ENCODE measurements at regions not wholly inside any gene's neighbourhood (a gene's known extent, or its start where the extent isn't known, plus 50 kb on each side); places are given as distances from the start of the nearest gene placed in this dataset.
"Not testable (repeated sequence)": the region's sequence is repeated elsewhere in the genome, so short reads cannot be mapped to it uniquely, and the experiment has no call there.

DNA sequence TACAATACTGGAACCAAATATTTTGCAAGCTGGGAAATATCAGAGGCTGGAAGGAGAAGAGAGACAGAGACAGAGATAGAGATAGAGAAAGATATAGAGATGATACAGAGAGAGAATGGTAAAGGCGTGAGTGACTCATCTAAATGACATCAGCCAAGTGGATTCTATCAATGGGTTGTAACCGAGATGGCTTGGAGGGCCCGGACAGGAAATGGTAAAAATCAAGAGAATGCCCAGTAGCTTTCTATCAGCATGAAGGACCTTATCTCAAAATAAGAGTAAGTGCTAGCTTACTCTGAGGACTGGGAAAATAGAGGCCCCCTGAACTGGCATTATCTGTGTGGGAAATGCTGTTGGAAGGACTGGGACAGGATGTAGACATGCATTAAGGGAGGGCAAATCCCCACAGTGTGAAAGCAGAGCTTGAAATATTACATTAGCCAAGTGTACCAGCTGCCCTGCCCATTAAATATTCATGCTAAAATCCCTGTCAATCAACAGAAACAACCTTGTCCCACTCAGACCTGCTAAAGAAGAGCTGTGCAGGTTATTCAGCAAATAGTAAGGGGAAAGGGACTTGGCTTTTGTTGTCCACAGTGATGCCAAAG lies 76.6 kb upstream of the ZNF644 start:
- Histone ChIP-seq H2BK12ac (ENCODE audit: low read length) (peak overlapping the region; percentile 58), H3K9me3 (ENCODE audit: insufficient read depth, low read depth, low read length) (no peaks in the 10 kb centered on the region), H4K8ac (ENCODE audit: low read depth, low read length) (peak overlapping the region; percentile 64), H3K36me3 (ENCODE audit: control insufficient read depth in 1 of 2, insufficient read depth in 2 of 2, low read length in 2 of 2) (no peaks in the 10 kb centered on the region), H4K12ac (ENCODE audit: low read depth, low read length) (no peak overlapping the region), H3K9ac (ENCODE audit: low read length) (peak overlapping the region; percentile 5), H3K4me2 (ENCODE audit: low read length) (no peak overlapping the region), H3K4me3 (ENCODE audit: low read depth, low read length) (no peak overlapping the region), H3K23ac (ENCODE audit: low read length) (no peak overlapping the region), H3K14ac (ENCODE audit: low read length) (peak overlapping the region; percentile 45), H3K4me1 (ENCODE audit: control insufficient read depth in 1 of 2, insufficient read depth in 2 of 2, low read length in 2 of 2) (peaks cover 16 to 17% of the 10 kb centered on the region in 2 experiments), H3K79me1 (ENCODE audit: low read length) (peaks cover 22% of the 10 kb centered on the region), H4K91ac (ENCODE audit: low read depth, low read length) (peak overlapping the region; percentile 84), H2AK5ac (ENCODE audit: low read length) (no peak overlapping the region), H3K18ac (ENCODE audit: low read length) (peak overlapping the region; percentile 19), H2BK120ac (ENCODE audit: insufficient read depth, low read length, poor library complexity) (peak overlapping the region; percentile 78), H3K27me3 (ENCODE audit: insufficient read depth, low read length) (no peaks in the 10 kb centered on the region), H3K4ac (ENCODE audit: low read depth, low read length) (peak overlapping the region; percentile 7), H2AFZ (ENCODE audit: insufficient read depth, low read length, poor library complexity) (no peak overlapping the region), H2BK5ac (ENCODE audit: low read depth, low read length, poor library complexity) (peak overlapping the region; percentile 71), H3K27ac (ENCODE audit: low read depth, low read length) (peak overlapping the region; percentile 78), H3K79me2 (ENCODE audit: control insufficient read depth, insufficient read depth, low read length, poor library complexity) (no peaks in the 10 kb centered on the region)
- DNase-seq = peak; percentile 34 to 78
- WGBS (ENCODE audit: extremely low coverage, insufficient coverage, insufficient read length) = no CpG with 5 or more reads among the region's 3 CpGs

DNA sequence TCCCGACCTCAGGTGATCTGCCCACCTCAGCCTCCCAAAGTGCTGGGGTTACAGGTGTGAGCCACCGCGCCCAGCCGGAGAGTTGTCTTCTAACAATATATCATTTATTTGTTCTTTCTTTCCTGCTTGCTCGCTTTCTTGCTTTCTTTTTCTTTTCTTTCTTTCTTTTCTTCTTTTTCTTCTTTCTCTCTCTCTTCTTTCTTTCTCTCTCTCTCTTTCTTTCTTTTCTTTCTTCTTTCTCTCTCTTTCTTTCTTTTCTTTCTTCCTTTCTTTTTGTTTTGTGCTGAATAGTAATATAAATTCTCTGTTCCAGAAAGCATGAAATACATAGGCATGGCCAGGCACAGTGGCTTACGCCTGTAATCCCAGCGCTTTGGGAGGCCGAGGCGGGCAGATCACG lies 73.5 kb upstream of the ZNF644 start:
- not testable (repeated sequence) for H3K4me2 ChIP-seq (ENCODE audit: low read length)

DNA sequence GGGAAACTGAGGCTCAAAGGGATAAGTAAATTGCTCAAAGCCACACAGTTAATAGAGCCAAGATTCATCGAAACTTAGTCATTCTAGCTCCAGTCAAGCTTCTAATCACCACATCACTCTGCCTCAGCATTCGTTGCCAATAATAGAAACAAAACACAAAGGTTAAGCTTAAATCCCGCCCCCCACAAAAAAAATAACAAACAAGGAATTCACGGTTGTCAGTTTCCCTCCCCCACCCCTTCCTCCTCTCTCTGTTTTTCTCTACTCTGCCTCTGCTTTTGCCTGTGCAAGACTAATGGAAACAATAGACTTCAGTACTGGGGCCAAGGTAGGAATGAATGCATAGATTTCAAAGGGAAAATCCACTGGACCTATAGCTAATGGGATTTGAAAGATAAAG lies 70.7 kb upstream of the ZNF644 start:
- Histone ChIP-seq H2BK12ac (ENCODE audit: low read length) (no peak overlapping the region), H3K9ac (ENCODE audit: low read length) (no peak overlapping the region), H3K9me3 (ENCODE audit: insufficient read depth, low read depth, low read length) (no peaks in the 10 kb centered on the region), H3K79me1 (ENCODE audit: low read length) (peaks cover 12% of the 10 kb centered on the region), H3K14ac (ENCODE audit: low read length) (no peak overlapping the region), H3K27me3 (ENCODE audit: insufficient read depth, low read length) (no peaks in the 10 kb centered on the region), H3K4me3 (ENCODE audit: low read depth, low read length) (no peak overlapping the region), H3K18ac (ENCODE audit: low read length) (no peak overlapping the region), H2BK120ac (ENCODE audit: insufficient read depth, low read length, poor library complexity) (no peak overlapping the region), H2AK5ac (ENCODE audit: low read length) (no peak overlapping the region), H3K4me1 (ENCODE audit: control insufficient read depth in 1 of 2, insufficient read depth in 2 of 2, low read length in 2 of 2) (peaks cover 6 to 9% of the 10 kb centered on the region in 2 experiments), H3K36me3 (ENCODE audit: control insufficient read depth in 1 of 2, insufficient read depth in 2 of 2, low read length in 2 of 2) (no peaks in the 10 kb centered on the region), H4K91ac (ENCODE audit: low read depth, low read length) (no peak overlapping the region), H3K4ac (ENCODE audit: low read depth, low read length) (no peak overlapping the region), H4K12ac (ENCODE audit: low read depth, low read length) (no peak overlapping the region), H2BK5ac (ENCODE audit: low read depth, low read length, poor library complexity) (no peak overlapping the region), H3K27ac (ENCODE audit: low read depth, low read length) (peak overlapping the region; percentile 84), H3K4me2 (ENCODE audit: low read length) (no peak overlapping the region), H3K79me2 (ENCODE audit: control insufficient read depth, insufficient read depth, low read length, poor library complexity) (no peaks in the 10 kb centered on the region), H2AFZ (ENCODE audit: insufficient read depth, low read length, poor library complexity) (no peak overlapping the region), H3K23ac (ENCODE audit: low read length) (no peak overlapping the region), H4K8ac (ENCODE audit: low read depth, low read length) (no peak overlapping the region)
- no CpG with 5 or more reads among the region's 4 CpGs for WGBS (ENCODE audit: extremely low coverage, insufficient coverage, insufficient read length)
- DNase-seq = peak in 1 of 2 donors; percentile 5

More for the DNA sequence above, 73.5 kb upstream of the ZNF644 start:
- not testable (repeated sequence) for H3K9ac ChIP-seq (ENCODE audit: low read length); H3K23ac ChIP-seq (ENCODE audit: low read length); H2AFZ ChIP-seq (ENCODE audit: insufficient read depth, low read length, poor library complexity); H2BK5ac ChIP-seq (ENCODE audit: low read depth, low read length, poor library complexity); H3K79me2 ChIP-seq (ENCODE audit: control insufficient read depth, insufficient read depth, low read length, poor library complexity); H3K27ac ChIP-seq (ENCODE audit: low read depth, low read length); H3K27me3 ChIP-seq (ENCODE audit: insufficient read depth, low read length); H3K4me3 ChIP-seq (ENCODE audit: low read depth, low read length); H2BK120ac ChIP-seq (ENCODE audit: insufficient read depth, low read length, poor library complexity); H2BK12ac ChIP-seq (ENCODE audit: low read length); H4K91ac ChIP-seq (ENCODE audit: low read depth, low read length); H3K36me3 ChIP-seq (ENCODE audit: control insufficient read depth in 1 of 2, insufficient read depth in 2 of 2, low read length in 2 of 2); H4K12ac ChIP-seq (ENCODE audit: low read depth, low read length); H4K8ac ChIP-seq (ENCODE audit: low read depth, low read length); H2AK5ac ChIP-seq (ENCODE audit: low read length); H3K14ac ChIP-seq (ENCODE audit: low read length); DNase-seq; H3K9me3 ChIP-seq (ENCODE audit: insufficient read depth, low read depth, low read length); H3K4ac ChIP-seq (ENCODE audit: low read depth, low read length); H3K18ac ChIP-seq (ENCODE audit: low read length)
- Histone ChIP-seq H3K79me1 (ENCODE audit: low read length) (peaks cover 25% of the 10 kb centered on the region), H3K4me1 (ENCODE audit: control insufficient read depth in 1 of 2, insufficient read depth in 2 of 2, low read length in 2 of 2) (peaks cover 17 to 20% of the 10 kb centered on the region in 2 experiments)
- no CpG with 5 or more reads among the region's 10 CpGs for WGBS (ENCODE audit: extremely low coverage, insufficient coverage, insufficient read length)

DNA sequence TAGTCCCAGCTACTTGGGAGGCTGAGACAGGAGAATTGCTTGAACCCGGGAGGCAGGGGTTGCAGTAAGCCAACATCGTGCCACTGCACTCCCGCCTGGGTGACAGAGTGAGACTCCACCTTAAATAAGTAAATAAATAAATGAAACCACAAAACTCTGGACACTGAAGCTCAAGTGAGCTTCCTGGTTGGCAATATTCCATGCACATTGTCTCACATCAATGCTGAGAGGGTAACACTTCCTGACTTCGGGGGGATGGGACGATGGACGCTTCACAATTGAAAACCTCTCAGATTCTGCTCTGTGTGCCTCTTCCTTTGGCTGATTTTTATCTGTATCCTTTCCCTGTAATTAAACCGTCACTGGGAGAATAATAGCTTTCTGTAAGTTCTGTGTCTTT lies 70.0 kb upstream of the ZNF644 start:
- Histone ChIP-seq H4K91ac (ENCODE audit: low read depth, low read length) (peak overlapping the region; percentile 79), H3K79me2 (ENCODE audit: control insufficient read depth, insufficient read depth, low read length, poor library complexity) (no peaks in the 10 kb centered on the region), H2BK120ac (ENCODE audit: insufficient read depth, low read length, poor library complexity) (peak overlapping the region; percentile 75), H3K14ac (ENCODE audit: low read length) (no peak overlapping the region), H3K27ac (ENCODE audit: low read depth, low read length) (peak overlapping the region; percentile 84), H3K27me3 (ENCODE audit: insufficient read depth, low read length) (no peaks in the 10 kb centered on the region), H3K4me1 (ENCODE audit: control insufficient read depth in 1 of 2, insufficient read depth in 2 of 2, low read length in 2 of 2) (peaks cover 6 to 9% of the 10 kb centered on the region in 2 experiments), H3K18ac (ENCODE audit: low read length) (no peak overlapping the region), H4K12ac (ENCODE audit: low read depth, low read length) (no peak overlapping the region), H3K79me1 (ENCODE audit: low read length) (peaks cover 12% of the 10 kb centered on the region), H3K4me3 (ENCODE audit: low read depth, low read length) (no peak overlapping the region), H4K8ac (ENCODE audit: low read depth, low read length) (peak overlapping the region; percentile 62), H3K4ac (ENCODE audit: low read depth, low read length) (no peak overlapping the region), H3K9ac (ENCODE audit: low read length) (no peak overlapping the region), H3K23ac (ENCODE audit: low read length) (no peak overlapping the region), H2BK12ac (ENCODE audit: low read length) (peak overlapping the region; percentile 89), H3K4me2 (ENCODE audit: low read length) (no peak overlapping the region), H3K9me3 (ENCODE audit: insufficient read depth, low read depth, low read length) (no peaks in the 10 kb centered on the region), H2AFZ (ENCODE audit: insufficient read depth, low read length, poor library complexity) (no peak overlapping the region), H2BK5ac (ENCODE audit: low read depth, low read length, poor library complexity) (peak overlapping the region; percentile 87), H3K36me3 (ENCODE audit: control insufficient read depth in 1 of 2, insufficient read depth in 2 of 2, low read length in 2 of 2) (no peaks in the 10 kb centered on the region), H2AK5ac (ENCODE audit: low read length) (no peak overlapping the region)
- no peak for DNase-seq
- WGBS (ENCODE audit: extremely low coverage, insufficient coverage, insufficient read length) = no CpG with 5 or more reads among the region's 7 CpGs
